HEK293T (cell line): ENCODE measurements at regions not wholly inside any gene's neighbourhood (a gene's known extent, or its start where the extent isn't known, plus 50 kb on each side); places are given as distances from the start of the nearest gene placed in this dataset.
A peak's percentile ranks its signal among the peaks of the same experiment; 100 is the strongest.
"Not testable (repeated sequence)": the region's sequence is repeated elsewhere in the genome, so short reads cannot be mapped to it uniquely, and the experiment has no call there.

ENCODE experiments used
- CTCF ChIA-PET: fragments of 350-600 bp; formaldehyde crosslinking; extraction: SDS; loops from one replicate; lab custom pipeline; 2021; ENCODE audit warnings: antibody characterized with exemption, inconsistent platforms; lab: Yijun Ruan, JAX
- POLR2A ChIA-PET: fragments of 350-600 bp; formaldehyde crosslinking; extraction: SDS; loops from one replicate; lab custom pipeline; 2020; ENCODE audit warnings: antibody characterized with exemption, inconsistent platforms; lab: Yijun Ruan, JAX
- DNase-seq: peaks from one replicate; pipeline ENCODE4 v3.0.0; 2012; ENCODE audit warnings: mixed read lengths; ENCODE audit errors: extremely low spot score
- ARNT ChIP-seq: fragments of 450-650 bp; IDR thresholded peaks from 2 replicates; pipeline ENCODE4 v1.6.1; 2017; ENCODE audit warnings: mild to moderate bottlenecking
- BHLHE40 ChIP-seq: fragments of 450-650 bp; IDR thresholded peaks from 2 replicates; pipeline ENCODE4 v1.6.1; 2016; ENCODE audit warnings: mild to moderate bottlenecking, moderate library complexity, borderline replicate concordance
- CTBP1 ChIP-seq: fragments of 450-650 bp; IDR thresholded peaks from 2 replicates; pipeline ENCODE4 v1.6.1; 2016; ENCODE audit warnings: borderline replicate concordance
- ELF4 ChIP-seq: fragments of 450-650 bp; IDR thresholded peaks from 2 replicates; pipeline ENCODE4 v1.6.1; 2017; ENCODE audit warnings: antibody characterized with exemption
- FOXA1 ChIP-seq: fragments of 450-650 bp; IDR thresholded peaks from 2 replicates; pipeline ENCODE4 v1.6.1; 2016; ENCODE audit warnings: mild to moderate bottlenecking
- FOXK2 ChIP-seq: fragments of 450-650 bp; IDR thresholded peaks from 2 replicates; pipeline ENCODE4 v1.6.1; 2016; ENCODE audit warnings: mild to moderate bottlenecking
- FOXM1 ChIP-seq: fragments of 450-650 bp; IDR thresholded peaks from 2 replicates; pipeline ENCODE4 v1.6.1; 2017; ENCODE audit warnings: mild to moderate bottlenecking, borderline replicate concordance
- HDGF ChIP-seq: fragments of 450-650 bp; IDR thresholded peaks from 2 replicates; pipeline ENCODE4 v1.6.1; 2017; ENCODE audit warnings: antibody characterized with exemption, borderline replicate concordance
- L3MBTL2 ChIP-seq: fragments of 450-650 bp; conservative IDR thresholded peaks from 2 replicates; pipeline ENCODE4 v1.6.1; 2016; ENCODE audit warnings: mild to moderate bottlenecking
- LEF1 ChIP-seq: fragments of 450-650 bp; IDR thresholded peaks from 2 replicates; pipeline ENCODE4 v1.6.1; 2017; ENCODE audit warnings: mild to moderate bottlenecking, borderline replicate concordance
- NFRKB ChIP-seq: fragments of 450-650 bp; IDR thresholded peaks from 2 replicates; pipeline ENCODE4 v1.6.1; 2016; ENCODE audit warnings: mild to moderate bottlenecking, moderate library complexity
- PKNOX1 ChIP-seq: fragments of 450-650 bp; IDR thresholded peaks from 2 replicates; pipeline ENCODE4 v1.6.1; 2016
- SP1 ChIP-seq: fragments of 450-650 bp; IDR thresholded peaks from 2 replicates; pipeline ENCODE4 v1.6.1; 2017
- SUZ12 ChIP-seq: fragments of 450-650 bp; IDR thresholded peaks from 2 replicates; pipeline ENCODE4 v1.6.1; 2016; ENCODE audit warnings: mild to moderate bottlenecking
- TARDBP ChIP-seq: fragments of 450-650 bp; IDR thresholded peaks from 2 replicates; pipeline ENCODE4 v1.6.1; 2016
- ZNF384 ChIP-seq: fragments of 450-650 bp; IDR thresholded peaks from 2 replicates; pipeline ENCODE4 v1.6.1; 2016

GRCh38 chr10:29730969-29731368 is 96.2 kb upstream of the SVIL start:
- POLR2A ChIA-PET, result no interaction called here
- CTCF ChIA-PET, result no interaction called here
- DNase-seq, result no peak
- no peak for TF ChIP-seq FOXK2
- TF ChIP-seq PKNOX1, result peak; percentile 44; the same call in 1 of the 2 replicates

DNA sequence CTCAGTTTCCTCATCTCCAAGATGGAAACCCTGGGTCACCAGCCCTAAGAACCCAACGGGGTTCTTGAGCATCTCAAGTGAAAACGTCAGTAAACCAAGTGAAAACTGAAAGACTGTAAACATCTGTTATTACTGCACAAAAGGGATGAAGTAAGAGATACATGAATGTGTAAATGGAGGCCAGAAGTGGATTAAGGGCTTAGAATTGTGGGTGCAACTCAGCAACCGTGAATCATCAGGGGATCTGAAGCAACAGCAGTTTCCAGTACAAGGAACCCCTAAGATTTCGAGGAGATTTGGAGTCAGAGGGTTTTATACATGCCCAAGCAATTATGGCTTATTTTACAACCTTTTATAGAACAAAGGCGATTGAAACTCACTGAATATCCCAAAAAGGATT is 95.7 kb upstream of the SVIL start:
- CTCF ChIA-PET, result no interaction called here
- TF ChIP-seq FOXA1 (no peak), NFRKB (no peak), BHLHE40 (no peak), SUZ12 (no peak), FOXK2 (no peak)
- no peak for DNase-seq
- POLR2A ChIA-PET, result no interaction called here

DNA sequence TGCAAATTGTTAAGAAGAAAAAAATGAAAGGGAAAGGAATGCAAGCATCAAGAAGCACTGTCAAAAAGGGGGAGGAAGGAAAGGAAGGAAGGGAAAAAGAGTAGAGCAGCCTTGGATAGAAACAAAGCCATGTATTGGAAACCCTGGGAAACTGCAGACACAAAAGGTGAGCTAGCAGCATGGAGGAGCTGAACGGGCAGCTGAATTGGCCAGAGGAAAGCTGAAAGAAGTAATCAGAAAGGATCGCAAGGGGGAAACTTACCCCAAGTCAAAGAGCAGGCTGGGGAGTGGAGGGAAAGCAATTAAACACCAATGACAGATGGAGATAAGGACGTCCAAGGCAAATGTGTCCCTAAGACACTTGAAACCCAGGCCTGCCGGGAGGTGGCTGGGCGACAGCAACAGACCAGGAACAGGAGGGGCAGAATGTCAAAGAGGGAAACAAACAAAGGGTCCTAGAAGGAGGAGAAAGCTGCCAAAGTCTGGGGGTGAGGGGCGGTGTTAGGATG is 93.8 kb upstream of the SVIL start:
- TF ChIP-seq SUZ12 (no peak), SP1 (no peak), HDGF (no peak), NFRKB (no peak), ARNT (no peak), ELF4 (no peak), BHLHE40 (no peak)
- CTCF ChIA-PET, result interaction anchor here (1.0 kb wide), 1 partner anchor 193 kb away, joined by 3 read pairs; no protein-coding TSS in a partner anchor
- no peak for DNase-seq
- POLR2A ChIA-PET, result no interaction called here

GRCh38 chr10:29725927-29726326 is 91.2 kb upstream of the SVIL start:
- DNase-seq, CTCF ChIA-PET: not testable (repeated sequence)
- POLR2A ChIA-PET, result interaction anchor here (0.6 kb wide), 1 partner anchor 37 kb away, joined by 3 read pairs; no protein-coding TSS in a partner anchor

- no peak for DNase-seq
- TF ChIP-seq PKNOX1, result no peak
- no peak for TF ChIP-seq BHLHE40
- no peak for TF ChIP-seq HDGF
- TF ChIP-seq NFRKB, result no peak
- TF ChIP-seq ARNT, result no peak
- no peak for TF ChIP-seq ELF4
- no peak for TF ChIP-seq L3MBTL2
- TF ChIP-seq FOXA1, result no peak
- no peak for TF ChIP-seq LEF1
- ChIA-PET CTCF (no interaction called here), POLR2A (no interaction called here)
Measured at GRCh38 chr10:29725133-29725720, 90.5 kb upstream of the SVIL start.

DNA sequence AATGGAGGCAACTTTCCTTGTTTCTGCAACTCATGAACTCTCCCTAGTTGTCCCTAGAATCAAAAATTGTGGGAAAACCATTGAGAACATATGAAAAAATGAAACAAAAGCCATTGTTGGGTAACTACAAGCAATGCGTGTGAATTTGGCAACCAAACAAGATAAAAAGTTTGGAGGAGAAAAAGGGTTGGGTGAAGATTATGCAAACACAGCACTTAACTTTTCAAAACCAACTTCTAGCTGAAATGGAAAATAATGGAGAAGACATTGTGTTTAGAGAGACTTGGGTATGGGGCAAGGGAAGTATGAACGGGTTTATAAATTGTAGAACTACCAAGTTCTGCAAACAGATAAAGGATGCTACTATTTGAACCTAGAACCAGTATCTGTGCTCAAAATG is 89.0 kb upstream of the SVIL start:
- ChIA-PET POLR2A (no interaction called here), CTCF (interaction anchor here (0.6 kb wide), 1 partner anchor 22 kb away, joined by 3 read pairs; no protein-coding TSS in a partner anchor)
- TF ChIP-seq BHLHE40 (no peak), LEF1 (no peak), SUZ12 (no peak), L3MBTL2 (no peak), FOXK2 (no peak), SP1 (no peak), PKNOX1 (no peak), ZNF384 (no peak), ELF4 (no peak), TARDBP (no peak), FOXA1 (no peak), NFRKB (no peak), CTBP1 (no peak), FOXM1 (no peak), ARNT (no peak), HDGF (no peak)
- DNase-seq, result no peak

GRCh38 chr10:29722777-29723176 is 88.0 kb upstream of the SVIL start:
- POLR2A ChIA-PET, result no interaction called here
- no peak for TF ChIP-seq LEF1
- DNase-seq, result no peak
- CTCF ChIA-PET, result no interaction called here

- ChIA-PET POLR2A (no interaction called here), CTCF (interaction anchor here (1.1 kb wide), 1 partner anchor 129 kb away, joined by 3 read pairs; no protein-coding TSS in a partner anchor)
- no peak for DNase-seq
Measured at GRCh38 chr10:29720149-29720548, 85.4 kb upstream of the SVIL start.

More at GRCh38 chr10:29720149-29720548, 85.4 kb upstream of the SVIL start:
- TF ChIP-seq HDGF (no peak), PKNOX1 (no peak), LEF1 (no peak), ZNF384 (no peak), NFRKB (no peak), ARNT (no peak), FOXM1 (no peak), CTBP1 (no peak), TARDBP (no peak), ELF4 (no peak), SP1 (no peak), L3MBTL2 (no peak), SUZ12 (no peak), BHLHE40 (no peak), FOXK2 (no peak)
